Pancreas (tissue), 10 donors: ENCODE measurements at regions not wholly inside any gene's neighbourhood (a gene's known extent, or its start where the extent isn't known, plus 50 kb on each side); places are given as distances from the start of the nearest gene placed in this dataset.

Experiments
- ATAC-seq, 4 donors: fragments of 200-7000 bp; cut with Tn5 transposase; one replicate each; pipeline versions ENCODE4 v1.8.0 to v1.9.1; 2020; ENCODE audit warnings: mild to moderate bottlenecking in 4 of 4, moderate library complexity in 4 of 4
- DNase-seq, 6 donors: peaks; one replicate each; pipeline ENCODE4 v3.0.0-alpha.2; 2020
- FAIRE-seq: peaks from 2 replicates; lab custom pipeline; 2012; peaks lifted over from hg19 to GRCh38; lab: Jason Lieb, UNC
- H3K27ac ChIP-seq, 4 donors: fragments of 200-600 bp; sonication (generic); 1 replicate in 3 of 4; 2 replicates in 1 of 4; pipeline versions ENCODE4 v1.5.0 to v1.8.0; 2020
- H3K27me3 ChIP-seq, 4 donors: fragments of 200-600 bp; one replicate each; pipeline ENCODE4 v1.8.0; 2021
- H3K36me3 ChIP-seq, 3 donors: fragments of 200-600 bp; sonication (generic) in 1 of 3; one replicate each; pipeline versions ENCODE4 v1.5.0 to v1.8.0; 2020 to 2021
- H3K4me1 ChIP-seq, 3 donors: fragments of 200-600 bp; one replicate each; pipeline ENCODE4 v1.8.0; 2021
- H3K4me3 ChIP-seq, 4 donors: fragments of 200-600 bp; sonication (generic) in 2 of 4; one replicate each; pipeline versions ENCODE4 v1.5.0 to v1.8.0; 2020 to 2021
- H3K9me3 ChIP-seq, 4 donors: fragments of 200-600 bp; one replicate each; pipeline ENCODE4 v1.8.0; 2021
- CTCF ChIP-seq, 4 donors: fragments of 200-600 bp; sonication (generic) in 3 of 4; IDR thresholded peaks; one replicate each; pipeline versions ENCODE4 v1.5.0 to v1.8.0; 2021; ENCODE audit warnings: antibody characterized with exemption in 4 of 4
- WGBS, 2 donors: extraction: QIAGEN DNeasy Blood & Tissue Kit; methylation state at CpG; one replicate each; pipeline ENCODE4 v1.1.7; 2013; 5-methylcytosine and 5-hydroxymethylcytosine counted together
- intact Hi-C, 3 donors: fragments of 100-400 bp; cut with DNase I; formaldehyde crosslinking; loops; one replicate each; pipeline versions ENCODE4 v1.11.1 to v1.14.2; 2022
- donor health status: healthy with polysubstance abuse.
- donor health status: DM: no; HTN: no; CAD: no; lungs with moderate emphysema.
- donor health status: DM: no; HTN: no; CAD: no.
- donor health status: control.
- donor health status: control.
- donor health status: Bipolar disorder and iron deficiency.
- donor health status: DM: yes; HTN: yes; CAD: no.
- donor health status: DM: no; HTN: no; CAD: no.
- donor health status: DM: no; HTN: no; CAD: no.
- donor health status: DM: yes; HTN: yes; CAD: no.

GRCh38 chr12:13924286-13924685 is 57.1 kb downstream of the GRIN2B start:
- Histone ChIP-seq H3K36me3 (no peaks in the 10 kb centered on the region), H3K27ac (no peak overlapping the region), H3K4me3 (no peak overlapping the region), H3K27me3 (no peaks in the 10 kb centered on the region), H3K4me1 (no peaks in the 10 kb centered on the region), H3K9me3 (no peaks in the 10 kb centered on the region)
- ATAC-seq (no peak), FAIRE-seq (no peak), DNase-seq (no peak)
- TF ChIP-seq CTCF (IDR thresholded peaks at IDR 0.05): no peak
- intact Hi-C loops: loop anchor here in 1 of 3 donors (10.0 kb wide), 1 partner anchor 199 kb away; no protein-coding TSS in a partner anchor
- WGBS, 2 donors: 69 to 70% methylated on average over 2 of the region's 2 CpGs

- no peaks in the 10 kb centered on the region for H3K9me3 ChIP-seq
- H3K36me3 ChIP-seq: no peaks in the 10 kb centered on the region
- H3K27ac ChIP-seq: no peak overlapping the region
- no peaks in the 10 kb centered on the region for H3K27me3 ChIP-seq
- intact Hi-C loops: no loop called here
- TF ChIP-seq CTCF (IDR thresholded peaks at IDR 0.05): no peak
- no peaks in the 10 kb centered on the region for H3K4me1 ChIP-seq
- ATAC-seq: no peak
- H3K4me3 ChIP-seq: no peak overlapping the region
- FAIRE-seq: no peak
- 22 to 26% methylated on average over 2 of the region's 2 CpGs for WGBS, 2 donors
- DNase-seq: no peak
These were observed 62.5 kb downstream of the GRIN2B start for GRCh38 chr12:13918897-13919296.

GRCh38 chr12:13915096-13915495 is 66.3 kb downstream of the GRIN2B start:
- Histone ChIP-seq H3K4me3 (no peak overlapping the region), H3K27ac (no peak overlapping the region), H3K9me3 (no peaks in the 10 kb centered on the region), H3K4me1 (no peaks in the 10 kb centered on the region), H3K27me3 (no peaks in the 10 kb centered on the region), H3K36me3 (no peaks in the 10 kb centered on the region)
- no peak for TF ChIP-seq CTCF (IDR thresholded peaks at IDR 0.05)
- ATAC-seq (no peak), DNase-seq (no peak), FAIRE-seq (no peak)
- intact Hi-C loops: no loop called here
- WGBS, 2 donors: 38 to 53% methylated on average over 5 of the region's 5 CpGs

GRCh38 chr12:13913371-13913770 is 68.0 kb downstream of the GRIN2B start:
- no peaks in the 10 kb centered on the region for H3K27me3 ChIP-seq
- WGBS, 2 donors: 73 to 76% methylated on average over 2 of the region's 2 CpGs
- TF ChIP-seq CTCF (IDR thresholded peaks at IDR 0.05): no peak
- H3K9me3 ChIP-seq: no peaks in the 10 kb centered on the region
- H3K4me1 ChIP-seq: no peaks in the 10 kb centered on the region
- no peak for ATAC-seq
- H3K27ac ChIP-seq: no peak overlapping the region
- no peaks in the 10 kb centered on the region for H3K36me3 ChIP-seq
- intact Hi-C loops: no loop called here
- H3K4me3 ChIP-seq: no peak overlapping the region
- no peak for FAIRE-seq
- DNase-seq: no peak

GRCh38 chr12:13911756-13912554 is 69.4 kb downstream of the GRIN2B start:
- TF ChIP-seq CTCF (IDR thresholded peaks at IDR 0.05): no peak
- no peaks in the 10 kb centered on the region for H3K27me3 ChIP-seq
- no peaks in the 10 kb centered on the region for H3K4me1 ChIP-seq
- no peaks in the 10 kb centered on the region for H3K9me3 ChIP-seq
- no peak overlapping the region for H3K27ac ChIP-seq
- FAIRE-seq: no peak
- 51 to 56% methylated on average over 18 of the region's 18 CpGs for WGBS, 2 donors
- no peak overlapping the region for H3K4me3 ChIP-seq
- no peaks in the 10 kb centered on the region for H3K36me3 ChIP-seq
- intact Hi-C loops: no loop called here
- ATAC-seq: no peak
- DNase-seq: no peak
